ENCODE measurements at regions not wholly inside any gene's neighbourhood (a gene's known extent, or its start where the extent isn't known, plus 50 kb on each side); places are given as distances from the start of the nearest gene placed in this dataset.

GRCh38 chr3:146861262-146861661 is 256.1 kb upstream of the PLSCR5 start:
- no peak for TF ChIP-seq NFRKB (IDR thresholded peaks at IDR 0.05)
- TF ChIP-seq HDGF (IDR thresholded peaks at IDR 0.05; ENCODE audit: borderline replicate concordance): no peak
- no peak for TF ChIP-seq SUZ12 (IDR thresholded peaks at IDR 0.05)
- TF ChIP-seq PKNOX1 (IDR thresholded peaks at IDR 0.05): no peak
- no peak for TF ChIP-seq TARDBP (IDR thresholded peaks at IDR 0.05)
- no peak for TF ChIP-seq BHLHE40 (IDR thresholded peaks at IDR 0.05; ENCODE audit: borderline replicate concordance)
- TF ChIP-seq FOXK2 (IDR thresholded peaks at IDR 0.05): no peak
- no peak for TF ChIP-seq SP1 (IDR thresholded peaks at IDR 0.05)
- TF ChIP-seq FOXM1 (IDR thresholded peaks at IDR 0.05; ENCODE audit: borderline replicate concordance): no peak
- no peak for TF ChIP-seq L3MBTL2 (conservative IDR thresholded peaks at IDR 0.05)

Measured in HEK293T (cell line).